GM23338 (cell line): ENCODE measurements at regions not wholly inside any gene's neighbourhood (a gene's known extent, or its start where the extent isn't known, plus 50 kb on each side); places are given as distances from the start of the nearest gene placed in this dataset.

Experiments
- ATAC-seq: fragments of 200-7000 bp; cut with Tn5 transposase; 3 replicates; pipeline ENCODE4 v1.9.1; 2020
- DNase-seq: peaks from one replicate; pipeline ENCODE4 v3.0.0-alpha.2; 2015; ENCODE audit warnings: low spot score
- H2AFZ ChIP-seq: fragments of 200-600 bp; sonication (generic); 2 replicates; pipeline ENCODE4 v1.8.0; 2016; ENCODE audit warnings: antibody characterized with exemption, mild to moderate bottlenecking, moderate library complexity
- H3F3A ChIP-seq: fragments of 200-600 bp; sonication (generic); replicated peaks from 2 replicates; pipeline ENCODE4 v1.8.0; 2017; ENCODE audit warnings: antibody characterized with exemption, mixed run types, low read depth
- H3K27ac ChIP-seq: fragments of 200-600 bp; sonication (generic); 2 replicates; pipeline ENCODE4 v1.6.1; 2016; ENCODE audit warnings: low read depth
- H3K27me3 ChIP-seq: fragments of 200-600 bp; sonication (generic); 2 replicates; pipeline ENCODE4 v1.8.0; 2016; ENCODE audit warnings: mild to moderate bottlenecking, mixed run types, moderate library complexity; ENCODE audit not compliant: insufficient read depth
- H3K36me3 ChIP-seq: fragments of 200-600 bp; sonication (generic); 2 replicates; pipeline ENCODE4 v1.8.0; 2016; ENCODE audit warnings: mild to moderate bottlenecking; ENCODE audit not compliant: insufficient read depth
- H3K4me1 ChIP-seq: fragments of 200-600 bp; sonication (generic); 2 replicates; pipeline ENCODE4 v1.8.0; 2016; ENCODE audit warnings: mild to moderate bottlenecking, moderate library complexity; ENCODE audit not compliant: insufficient read depth
- H3K4me2 ChIP-seq: fragments of 200-600 bp; sonication (generic); 2 replicates; pipeline ENCODE4 v1.7.1; 2017; ENCODE audit warnings: mixed run types
- H3K4me3 ChIP-seq: fragments of 200-600 bp; sonication (generic); 2 replicates; pipeline ENCODE4 v1.6.1; 2016; ENCODE audit warnings: mixed run types
- H3K79me2 ChIP-seq: fragments of 200-600 bp; sonication (generic); replicated peaks from 2 replicates; pipeline ENCODE4 v1.8.0; 2017; ENCODE audit warnings: mild to moderate bottlenecking; ENCODE audit not compliant: insufficient read depth
- H3K9me2 ChIP-seq: fragments of 200-600 bp; sonication (generic); 2 replicates; pipeline ENCODE4 v1.8.0; 2017; ENCODE audit not compliant: insufficient read depth
- H4K20me1 ChIP-seq: fragments of 200-600 bp; sonication (generic); replicated peaks from 2 replicates; pipeline ENCODE4 v1.8.0; 2017; ENCODE audit warnings: mild to moderate bottlenecking; ENCODE audit not compliant: insufficient read depth
- H3K27ac Mint-ChIP-seq: 2 replicates; pipeline ENCODE4 v1.8.0; 2020; ENCODE audit warnings: inconsistent platforms, mild to moderate bottlenecking, moderate library complexity, mixed read lengths
- H3K27me3 Mint-ChIP-seq: 3 replicates; pipeline ENCODE4 v1.8.0; 2022; ENCODE audit warnings: low read depth, mild to moderate bottlenecking, moderate library complexity, mixed read lengths, inconsistent platforms; ENCODE audit not compliant: insufficient read depth, poor library complexity
- H3K36me3 Mint-ChIP-seq: 3 replicates; pipeline ENCODE4 v1.8.0; 2021; ENCODE audit warnings: low read depth, mild to moderate bottlenecking, inconsistent platforms, moderate library complexity, mixed read lengths
- H3K4me1 Mint-ChIP-seq: 3 replicates; pipeline ENCODE4 v1.8.0; 2020; ENCODE audit warnings: mild to moderate bottlenecking, inconsistent platforms, mixed read lengths
- H3K4me3 Mint-ChIP-seq: 3 replicates; pipeline ENCODE4 v1.8.0; 2021; ENCODE audit warnings: moderate library complexity, mild to moderate bottlenecking, inconsistent platforms, mixed read lengths
- H3K9me3 Mint-ChIP-seq: 3 replicates; pipeline ENCODE4 v1.8.0; 2020; ENCODE audit warnings: moderate library complexity, mild to moderate bottlenecking, inconsistent platforms, mixed read lengths
- CREB1 ChIP-seq: fragments of 250-450 bp; sonication (Bioruptor Pico); IDR thresholded peaks from 2 replicates; pipeline ENCODE4 v1.5.0; 2020; ENCODE audit warnings: low read depth, mild to moderate bottlenecking, moderate library complexity
- EZH2 ChIP-seq: fragments of 200-600 bp; sonication (generic); IDR thresholded peaks from one replicate; pipeline ENCODE4 v1.8.0; 2017; ENCODE audit warnings: antibody characterized with exemption, mild to moderate bottlenecking, low read depth; ENCODE audit not compliant: unreplicated experiment
- EZH2phosphoT487 ChIP-seq: fragments of 200-600 bp; sonication (generic); IDR thresholded peaks from one replicate; pipeline ENCODE4 v1.8.1; 2018; ENCODE audit warnings: antibody characterized with exemption; ENCODE audit not compliant: unreplicated experiment
- JUNB ChIP-seq: IDR thresholded peaks from one replicate; pipeline ENCODE4 v1.6.1; 2016; ENCODE audit warnings: antibody characterized with exemption; ENCODE audit not compliant: unreplicated experiment
- NANOG ChIP-seq: IDR thresholded peaks from 2 replicates; pipeline ENCODE4 v1.6.1; 2016; ENCODE audit warnings: antibody characterized with exemption, borderline replicate concordance
- POLR2AphosphoS5 ChIP-seq: IDR thresholded peaks from 2 replicates; pipeline ENCODE4 v1.6.1; 2016; ENCODE audit warnings: antibody characterized with exemption, low read depth
- STAT1 ChIP-seq: IDR thresholded peaks from one replicate; pipeline ENCODE4 v1.6.1; 2016; ENCODE audit warnings: antibody characterized with exemption; ENCODE audit not compliant: unreplicated experiment
- ZNF114 ChIP-seq: fragments of 250-450 bp; sonication (Bioruptor Pico); IDR thresholded peaks from 2 replicates; pipeline ENCODE4 v1.5.0; 2020; ENCODE audit warnings: mild to moderate bottlenecking, moderate library complexity
- ZNF331 ChIP-seq: fragments of 250-450 bp; sonication (Bioruptor Pico); IDR thresholded peaks from 2 replicates; pipeline ENCODE4 v1.5.0; 2020; ENCODE audit warnings: low read depth, mild to moderate bottlenecking, moderate library complexity
- TF ChIP-seq, protein P1 (sequence below): fragments of 250-450 bp; sonication (Bioruptor Pico); IDR thresholded peaks from 2 replicates; pipeline ENCODE4 v1.5.0; 2020; ENCODE audit warnings: mild to moderate bottlenecking, moderate library complexity
- TF ChIP-seq, protein P2 (sequence below): IDR thresholded peaks from 2 replicates; pipeline ENCODE4 v1.6.1; 2016; ENCODE audit warnings: antibody characterized with exemption
- TF ChIP-seq, protein P3 (sequence below), 2 experiments: fragments of 200-600 bp in 1 of 2; sonication (generic) in 1 of 2; conservative IDR thresholded peaks; 2 replicates each; pipeline versions ENCODE4 v1.5.1 to v1.6.1; 2016 to 2017; ENCODE audit warnings: antibody characterized with exemption in 2 of 2, low read depth in 2 of 2, mild to moderate bottlenecking in 2 of 2, moderate library complexity in 1 of 2
- TF ChIP-seq, protein P4 (sequence below): IDR thresholded peaks from one replicate; pipeline ENCODE4 v1.6.1; 2018; ENCODE audit warnings: antibody characterized with exemption; ENCODE audit not compliant: unreplicated experiment

DNA sequence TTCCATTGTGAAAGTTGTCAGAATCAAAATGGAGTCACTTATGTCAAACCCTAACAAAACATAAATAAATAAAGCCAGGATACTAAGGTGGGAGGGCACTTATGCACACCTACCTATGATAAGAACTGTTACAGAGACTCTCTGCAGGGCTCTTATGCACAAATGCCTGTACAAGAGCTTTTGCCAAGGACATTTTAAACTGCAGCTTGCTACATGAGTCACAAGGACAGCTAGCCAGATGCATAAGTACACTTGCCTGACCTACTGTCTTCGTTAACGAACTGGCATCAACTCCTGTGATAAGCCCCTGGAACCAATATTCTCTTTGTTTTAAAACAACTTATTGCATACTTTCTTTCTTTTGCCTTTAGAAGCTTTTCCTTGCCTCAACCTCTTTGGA lies 152.9 kb upstream of the SPEF2 start:
- no peaks in the 10 kb centered on the region for H3K27me3 Mint-ChIP-seq
- no peak overlapping the region; the same call in 1 of the 2 replicates for H3K27ac Mint-ChIP-seq
- no peaks in the 10 kb centered on the region for H3K36me3 Mint-ChIP-seq
- Histone ChIP-seq H3K9me2 (0 out of 2 replicates have a peak, but pooled peaks cover 6% of the 10 kb centered on the region), H3K27me3 (no peaks in the 10 kb centered on the region), H3K27ac (no peak overlapping the region), H3K4me1 (no peaks in the 10 kb centered on the region), H3K36me3 (no peaks in the 10 kb centered on the region), H3K4me3 (no peak overlapping the region), H3K4me2 (no peak overlapping the region), H3F3A (no peaks in the 10 kb centered on the region), H4K20me1 (0 out of 2 replicates have a peak, but pooled peaks cover 4% of the 10 kb centered on the region), H2AFZ (no peak overlapping the region), H3K79me2 (no peaks in the 10 kb centered on the region)
- TF ChIP-seq ZNF331 (CRISPR knock-in tag): no peak
- no peak for TF ChIP-seq NANOG
- TF ChIP-seq, protein P1, sequence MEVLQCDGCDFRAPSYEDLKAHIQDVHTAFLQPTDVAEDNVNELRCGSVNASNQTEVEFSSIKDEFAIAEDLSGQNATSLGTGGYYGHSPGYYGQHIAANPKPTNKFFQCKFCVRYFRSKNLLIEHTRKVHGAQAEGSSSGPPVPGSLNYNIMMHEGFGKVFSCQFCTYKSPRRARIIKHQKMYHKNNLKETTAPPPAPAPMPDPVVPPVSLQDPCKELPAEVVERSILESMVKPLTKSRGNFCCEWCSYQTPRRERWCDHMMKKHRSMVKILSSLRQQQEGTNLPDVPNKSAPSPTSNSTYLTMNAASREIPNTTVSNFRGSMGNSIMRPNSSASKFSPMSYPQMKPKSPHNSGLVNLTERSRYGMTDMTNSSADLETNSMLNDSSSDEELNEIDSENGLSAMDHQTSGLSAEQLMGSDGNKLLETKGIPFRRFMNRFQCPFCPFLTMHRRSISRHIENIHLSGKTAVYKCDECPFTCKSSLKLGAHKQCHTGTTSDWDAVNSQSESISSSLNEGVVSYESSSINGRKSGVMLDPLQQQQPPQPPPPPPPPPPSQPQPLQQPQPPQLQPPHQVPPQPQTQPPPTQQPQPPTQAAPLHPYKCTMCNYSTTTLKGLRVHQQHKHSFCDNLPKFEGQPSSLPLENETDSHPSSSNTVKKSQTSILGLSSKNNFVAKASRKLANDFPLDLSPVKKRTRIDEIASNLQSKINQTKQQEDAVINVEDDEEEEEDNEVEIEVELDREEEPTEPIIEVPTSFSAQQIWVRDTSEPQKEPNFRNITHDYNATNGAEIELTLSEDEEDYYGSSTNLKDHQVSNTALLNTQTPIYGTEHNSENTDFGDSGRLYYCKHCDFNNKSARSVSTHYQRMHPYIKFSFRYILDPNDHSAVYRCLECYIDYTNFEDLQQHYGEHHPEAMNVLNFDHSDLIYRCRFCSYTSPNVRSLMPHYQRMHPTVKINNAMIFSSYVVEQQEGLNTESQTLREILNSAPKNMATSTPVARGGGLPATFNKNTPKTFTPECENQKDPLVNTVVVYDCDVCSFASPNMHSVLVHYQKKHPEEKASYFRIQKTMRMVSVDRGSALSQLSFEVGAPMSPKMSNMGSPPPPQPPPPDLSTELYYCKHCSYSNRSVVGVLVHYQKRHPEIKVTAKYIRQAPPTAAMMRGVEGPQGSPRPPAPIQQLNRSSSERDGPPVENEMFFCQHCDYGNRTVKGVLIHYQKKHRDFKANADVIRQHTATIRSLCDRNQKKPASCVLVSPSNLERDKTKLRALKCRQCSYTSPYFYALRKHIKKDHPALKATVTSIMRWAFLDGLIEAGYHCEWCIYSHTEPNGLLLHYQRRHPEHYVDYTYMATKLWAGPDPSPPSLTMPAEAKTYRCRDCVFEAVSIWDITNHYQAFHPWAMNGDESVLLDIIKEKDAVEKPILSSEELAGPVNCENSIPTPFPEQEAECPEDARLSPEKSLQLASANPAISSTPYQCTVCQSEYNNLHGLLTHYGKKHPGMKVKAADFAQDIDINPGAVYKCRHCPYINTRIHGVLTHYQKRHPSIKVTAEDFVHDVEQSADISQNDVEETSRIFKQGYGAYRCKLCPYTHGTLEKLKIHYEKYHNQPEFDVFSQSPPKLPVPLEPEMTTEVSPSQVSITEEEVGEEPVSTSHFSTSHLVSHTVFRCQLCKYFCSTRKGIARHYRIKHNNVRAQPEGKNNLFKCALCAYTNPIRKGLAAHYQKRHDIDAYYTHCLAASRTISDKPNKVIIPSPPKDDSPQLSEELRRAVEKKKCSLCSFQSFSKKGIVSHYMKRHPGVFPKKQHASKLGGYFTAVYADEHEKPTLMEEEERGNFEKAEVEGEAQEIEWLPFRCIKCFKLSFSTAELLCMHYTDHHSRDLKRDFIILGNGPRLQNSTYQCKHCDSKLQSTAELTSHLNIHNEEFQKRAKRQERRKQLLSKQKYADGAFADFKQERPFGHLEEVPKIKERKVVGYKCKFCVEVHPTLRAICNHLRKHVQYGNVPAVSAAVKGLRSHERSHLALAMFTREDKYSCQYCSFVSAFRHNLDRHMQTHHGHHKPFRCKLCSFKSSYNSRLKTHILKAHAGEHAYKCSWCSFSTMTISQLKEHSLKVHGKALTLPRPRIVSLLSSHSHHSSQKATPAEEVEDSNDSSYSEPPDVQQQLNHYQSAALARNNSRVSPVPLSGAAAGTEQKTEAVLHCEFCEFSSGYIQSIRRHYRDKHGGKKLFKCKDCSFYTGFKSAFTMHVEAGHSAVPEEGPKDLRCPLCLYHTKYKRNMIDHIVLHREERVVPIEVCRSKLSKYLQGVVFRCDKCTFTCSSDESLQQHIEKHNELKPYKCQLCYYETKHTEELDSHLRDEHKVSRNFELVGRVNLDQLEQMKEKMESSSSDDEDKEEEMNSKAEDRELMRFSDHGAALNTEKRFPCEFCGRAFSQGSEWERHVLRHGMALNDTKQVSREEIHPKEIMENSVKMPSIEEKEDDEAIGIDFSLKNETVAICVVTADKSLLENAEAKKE (CRISPR knock-in tag): no peak
- no peak for TF ChIP-seq EZH2
- no peak for TF ChIP-seq JUNB
- no peak for TF ChIP-seq POLR2AphosphoS5
- TF ChIP-seq ZNF114 (CRISPR knock-in tag): no peak
- TF ChIP-seq CREB1: no peak
- TF ChIP-seq, protein P2, sequence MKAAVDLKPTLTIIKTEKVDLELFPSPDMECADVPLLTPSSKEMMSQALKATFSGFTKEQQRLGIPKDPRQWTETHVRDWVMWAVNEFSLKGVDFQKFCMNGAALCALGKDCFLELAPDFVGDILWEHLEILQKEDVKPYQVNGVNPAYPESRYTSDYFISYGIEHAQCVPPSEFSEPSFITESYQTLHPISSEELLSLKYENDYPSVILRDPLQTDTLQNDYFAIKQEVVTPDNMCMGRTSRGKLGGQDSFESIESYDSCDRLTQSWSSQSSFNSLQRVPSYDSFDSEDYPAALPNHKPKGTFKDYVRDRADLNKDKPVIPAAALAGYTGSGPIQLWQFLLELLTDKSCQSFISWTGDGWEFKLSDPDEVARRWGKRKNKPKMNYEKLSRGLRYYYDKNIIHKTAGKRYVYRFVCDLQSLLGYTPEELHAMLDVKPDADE: no peak
- TF ChIP-seq STAT1: no peak
- TF ChIP-seq, protein P3, sequence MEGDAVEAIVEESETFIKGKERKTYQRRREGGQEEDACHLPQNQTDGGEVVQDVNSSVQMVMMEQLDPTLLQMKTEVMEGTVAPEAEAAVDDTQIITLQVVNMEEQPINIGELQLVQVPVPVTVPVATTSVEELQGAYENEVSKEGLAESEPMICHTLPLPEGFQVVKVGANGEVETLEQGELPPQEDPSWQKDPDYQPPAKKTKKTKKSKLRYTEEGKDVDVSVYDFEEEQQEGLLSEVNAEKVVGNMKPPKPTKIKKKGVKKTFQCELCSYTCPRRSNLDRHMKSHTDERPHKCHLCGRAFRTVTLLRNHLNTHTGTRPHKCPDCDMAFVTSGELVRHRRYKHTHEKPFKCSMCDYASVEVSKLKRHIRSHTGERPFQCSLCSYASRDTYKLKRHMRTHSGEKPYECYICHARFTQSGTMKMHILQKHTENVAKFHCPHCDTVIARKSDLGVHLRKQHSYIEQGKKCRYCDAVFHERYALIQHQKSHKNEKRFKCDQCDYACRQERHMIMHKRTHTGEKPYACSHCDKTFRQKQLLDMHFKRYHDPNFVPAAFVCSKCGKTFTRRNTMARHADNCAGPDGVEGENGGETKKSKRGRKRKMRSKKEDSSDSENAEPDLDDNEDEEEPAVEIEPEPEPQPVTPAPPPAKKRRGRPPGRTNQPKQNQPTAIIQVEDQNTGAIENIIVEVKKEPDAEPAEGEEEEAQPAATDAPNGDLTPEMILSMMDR (conservative IDR thresholded peaks at IDR 0.05; ENCODE audit: low read depth in 2 of 2): no peak
- no peak for TF ChIP-seq EZH2phosphoT487
- TF ChIP-seq, protein P4, sequence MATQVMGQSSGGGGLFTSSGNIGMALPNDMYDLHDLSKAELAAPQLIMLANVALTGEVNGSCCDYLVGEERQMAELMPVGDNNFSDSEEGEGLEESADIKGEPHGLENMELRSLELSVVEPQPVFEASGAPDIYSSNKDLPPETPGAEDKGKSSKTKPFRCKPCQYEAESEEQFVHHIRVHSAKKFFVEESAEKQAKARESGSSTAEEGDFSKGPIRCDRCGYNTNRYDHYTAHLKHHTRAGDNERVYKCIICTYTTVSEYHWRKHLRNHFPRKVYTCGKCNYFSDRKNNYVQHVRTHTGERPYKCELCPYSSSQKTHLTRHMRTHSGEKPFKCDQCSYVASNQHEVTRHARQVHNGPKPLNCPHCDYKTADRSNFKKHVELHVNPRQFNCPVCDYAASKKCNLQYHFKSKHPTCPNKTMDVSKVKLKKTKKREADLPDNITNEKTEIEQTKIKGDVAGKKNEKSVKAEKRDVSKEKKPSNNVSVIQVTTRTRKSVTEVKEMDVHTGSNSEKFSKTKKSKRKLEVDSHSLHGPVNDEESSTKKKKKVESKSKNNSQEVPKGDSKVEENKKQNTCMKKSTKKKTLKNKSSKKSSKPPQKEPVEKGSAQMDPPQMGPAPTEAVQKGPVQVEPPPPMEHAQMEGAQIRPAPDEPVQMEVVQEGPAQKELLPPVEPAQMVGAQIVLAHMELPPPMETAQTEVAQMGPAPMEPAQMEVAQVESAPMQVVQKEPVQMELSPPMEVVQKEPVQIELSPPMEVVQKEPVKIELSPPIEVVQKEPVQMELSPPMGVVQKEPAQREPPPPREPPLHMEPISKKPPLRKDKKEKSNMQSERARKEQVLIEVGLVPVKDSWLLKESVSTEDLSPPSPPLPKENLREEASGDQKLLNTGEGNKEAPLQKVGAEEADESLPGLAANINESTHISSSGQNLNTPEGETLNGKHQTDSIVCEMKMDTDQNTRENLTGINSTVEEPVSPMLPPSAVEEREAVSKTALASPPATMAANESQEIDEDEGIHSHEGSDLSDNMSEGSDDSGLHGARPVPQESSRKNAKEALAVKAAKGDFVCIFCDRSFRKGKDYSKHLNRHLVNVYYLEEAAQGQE: no peak
- no peak overlapping the region for H3K4me3 Mint-ChIP-seq
- H3K4me1 Mint-ChIP-seq: no peaks in the 10 kb centered on the region
- ATAC-seq (no peak), DNase-seq (no peak)
- no peaks in the 10 kb centered on the region for H3K9me3 Mint-ChIP-seq
